PFSK-1 (cell line): ENCODE measurements at regions not wholly inside any gene's neighbourhood (a gene's known extent, or its start where the extent isn't known, plus 50 kb on each side); places are given as distances from the start of the nearest gene placed in this dataset.

Experiments
- FOXP2 ChIP-seq: optimal IDR thresholded peaks from 2 replicates; pipeline ENCODE3; 2011; ENCODE audit warnings: borderline replicate concordance, control low read depth, inconsistent platforms; ENCODE audit not compliant: insufficient read depth; ENCODE audit errors: extremely low read length, extremely low read depth
- POLR2AphosphoS5 ChIP-seq: IDR thresholded peaks from 2 replicates; pipeline ENCODE4 v1.6.1; 2012; ENCODE audit warnings: low read depth, mild to moderate bottlenecking, control low read depth, low read length, moderate library complexity
- SIN3A ChIP-seq: IDR thresholded peaks from 2 replicates; pipeline ENCODE4 v1.6.1; 2012; ENCODE audit warnings: mild to moderate bottlenecking, low read length, moderate library complexity, borderline replicate concordance; ENCODE audit not compliant: insufficient read depth
- TAF1 ChIP-seq: IDR thresholded peaks from 2 replicates; pipeline ENCODE4 v1.6.1; 2012; ENCODE audit warnings: low read length, control low read depth, borderline replicate concordance; ENCODE audit not compliant: insufficient read depth
- TF ChIP-seq, protein P1 (sequence below), 2 experiments: IDR thresholded peaks; 2 replicates each; pipeline versions ENCODE4 v1.6.1 to v1.8.0; 2011 to 2012; ENCODE audit warnings: low read depth in 2 of 2, low read length in 2 of 2, control low read depth in 1 of 2, inconsistent platforms in 1 of 2, mild to moderate bottlenecking in 1 of 2, moderate library complexity in 1 of 2; ENCODE audit not compliant: insufficient read depth in 1 of 2

DNA sequence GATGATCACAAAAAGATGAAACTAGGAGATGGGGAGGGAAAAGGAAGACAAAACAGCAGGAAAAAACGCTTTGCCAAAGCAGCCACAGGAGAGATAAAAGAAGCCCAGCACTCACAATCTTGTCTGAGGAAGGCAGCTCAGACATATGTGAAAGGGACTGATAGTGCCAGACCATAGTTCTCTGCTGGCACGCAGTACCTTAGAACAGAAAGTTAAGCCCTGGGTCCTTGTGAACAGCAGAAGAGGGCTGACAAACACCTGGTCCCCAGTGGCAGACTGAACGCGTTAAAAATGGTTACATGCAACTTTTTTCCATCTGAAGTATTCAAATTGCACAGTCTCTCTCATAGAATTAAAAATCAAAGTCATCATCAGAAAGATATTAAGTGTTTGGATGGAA lies 433.2 kb upstream of the ADAMTS5 start:
- TF ChIP-seq, protein P1, sequence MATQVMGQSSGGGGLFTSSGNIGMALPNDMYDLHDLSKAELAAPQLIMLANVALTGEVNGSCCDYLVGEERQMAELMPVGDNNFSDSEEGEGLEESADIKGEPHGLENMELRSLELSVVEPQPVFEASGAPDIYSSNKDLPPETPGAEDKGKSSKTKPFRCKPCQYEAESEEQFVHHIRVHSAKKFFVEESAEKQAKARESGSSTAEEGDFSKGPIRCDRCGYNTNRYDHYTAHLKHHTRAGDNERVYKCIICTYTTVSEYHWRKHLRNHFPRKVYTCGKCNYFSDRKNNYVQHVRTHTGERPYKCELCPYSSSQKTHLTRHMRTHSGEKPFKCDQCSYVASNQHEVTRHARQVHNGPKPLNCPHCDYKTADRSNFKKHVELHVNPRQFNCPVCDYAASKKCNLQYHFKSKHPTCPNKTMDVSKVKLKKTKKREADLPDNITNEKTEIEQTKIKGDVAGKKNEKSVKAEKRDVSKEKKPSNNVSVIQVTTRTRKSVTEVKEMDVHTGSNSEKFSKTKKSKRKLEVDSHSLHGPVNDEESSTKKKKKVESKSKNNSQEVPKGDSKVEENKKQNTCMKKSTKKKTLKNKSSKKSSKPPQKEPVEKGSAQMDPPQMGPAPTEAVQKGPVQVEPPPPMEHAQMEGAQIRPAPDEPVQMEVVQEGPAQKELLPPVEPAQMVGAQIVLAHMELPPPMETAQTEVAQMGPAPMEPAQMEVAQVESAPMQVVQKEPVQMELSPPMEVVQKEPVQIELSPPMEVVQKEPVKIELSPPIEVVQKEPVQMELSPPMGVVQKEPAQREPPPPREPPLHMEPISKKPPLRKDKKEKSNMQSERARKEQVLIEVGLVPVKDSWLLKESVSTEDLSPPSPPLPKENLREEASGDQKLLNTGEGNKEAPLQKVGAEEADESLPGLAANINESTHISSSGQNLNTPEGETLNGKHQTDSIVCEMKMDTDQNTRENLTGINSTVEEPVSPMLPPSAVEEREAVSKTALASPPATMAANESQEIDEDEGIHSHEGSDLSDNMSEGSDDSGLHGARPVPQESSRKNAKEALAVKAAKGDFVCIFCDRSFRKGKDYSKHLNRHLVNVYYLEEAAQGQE (IDR thresholded peaks at IDR 0.05; ENCODE audit: insufficient read depth in 1 of 2, low read depth in 2 of 2, low read length in 2 of 2) = no peak
- TF ChIP-seq POLR2AphosphoS5 (no peak), SIN3A (no peak), FOXP2 (no peak), TAF1 (no peak)

DNA sequence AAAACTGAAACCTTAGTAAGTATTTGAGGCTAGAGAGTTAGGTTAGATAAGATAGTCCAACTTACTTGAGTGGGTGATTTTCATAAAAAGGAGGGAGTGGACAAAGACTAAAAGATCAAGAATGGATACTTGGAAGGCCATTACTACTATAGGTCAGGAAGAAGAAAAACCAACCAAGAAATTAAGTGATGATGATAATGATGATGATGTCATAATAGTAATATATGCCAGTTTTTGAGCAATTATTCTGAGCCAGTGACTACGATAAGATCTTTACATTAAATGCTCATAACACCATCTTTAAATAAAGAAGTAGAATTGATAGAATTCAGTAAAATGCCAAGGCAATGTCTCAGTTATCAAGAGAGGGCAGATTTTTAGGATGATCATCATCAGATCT lies 430.7 kb upstream of the ADAMTS5 start:
- TF ChIP-seq, protein P1 (IDR thresholded peaks at IDR 0.05; ENCODE audit: insufficient read depth in 1 of 2, low read depth in 2 of 2, low read length in 2 of 2) = no peak
- TF ChIP-seq POLR2AphosphoS5 = no peak
- no peak for TF ChIP-seq SIN3A
- no peak for TF ChIP-seq TAF1
- TF ChIP-seq FOXP2 = no peak

DNA sequence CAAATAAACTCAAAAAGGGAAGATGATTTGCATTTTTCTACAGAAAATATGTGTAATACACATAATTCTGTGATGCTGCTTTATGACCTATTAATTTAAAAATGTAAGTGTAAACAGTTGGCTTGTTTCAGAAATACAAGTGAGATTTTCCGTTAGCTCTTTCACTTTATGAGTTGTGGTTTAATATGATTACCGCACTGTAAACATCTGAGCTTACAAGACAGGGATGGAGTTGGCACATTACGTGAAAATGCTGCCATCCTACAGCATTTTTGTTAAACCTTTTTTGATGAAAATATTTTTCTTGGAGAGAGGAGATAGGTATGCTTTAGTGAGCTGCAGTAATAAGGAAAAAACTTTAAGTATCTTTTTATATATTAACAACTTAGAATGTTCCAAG lies 426.8 kb upstream of the ADAMTS5 start:
- TF ChIP-seq FOXP2 (no peak), POLR2AphosphoS5 (no peak), TAF1 (no peak), SIN3A (no peak)
- TF ChIP-seq, protein P1 (IDR thresholded peaks at IDR 0.05; ENCODE audit: insufficient read depth in 1 of 2, low read depth in 2 of 2, low read length in 2 of 2) = no peak

DNA sequence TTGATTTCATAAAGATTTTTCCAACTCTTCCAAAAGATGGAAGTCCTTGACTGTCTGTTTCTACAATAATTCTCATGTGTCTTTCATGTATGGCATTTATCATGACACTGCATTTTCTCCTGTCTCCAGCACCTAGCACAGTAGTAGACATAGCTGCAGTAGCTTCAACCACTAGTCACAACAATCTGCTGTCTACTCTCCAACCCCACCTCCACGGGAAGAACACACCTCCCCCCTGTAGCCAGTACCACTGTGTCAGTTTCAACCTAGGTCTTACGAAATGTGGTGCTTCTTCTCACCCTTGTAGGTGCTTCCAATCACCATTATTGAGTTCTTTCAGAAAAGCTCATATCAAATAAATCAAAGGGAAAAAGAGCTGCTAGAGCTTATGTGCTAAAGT lies 425.1 kb upstream of the ADAMTS5 start:
- no peak for TF ChIP-seq TAF1
- TF ChIP-seq, protein P1 (IDR thresholded peaks at IDR 0.05; ENCODE audit: insufficient read depth in 1 of 2, low read depth in 2 of 2, low read length in 2 of 2) = no peak
- TF ChIP-seq FOXP2 = no peak
- TF ChIP-seq SIN3A = no peak
- no peak for TF ChIP-seq POLR2AphosphoS5

DNA sequence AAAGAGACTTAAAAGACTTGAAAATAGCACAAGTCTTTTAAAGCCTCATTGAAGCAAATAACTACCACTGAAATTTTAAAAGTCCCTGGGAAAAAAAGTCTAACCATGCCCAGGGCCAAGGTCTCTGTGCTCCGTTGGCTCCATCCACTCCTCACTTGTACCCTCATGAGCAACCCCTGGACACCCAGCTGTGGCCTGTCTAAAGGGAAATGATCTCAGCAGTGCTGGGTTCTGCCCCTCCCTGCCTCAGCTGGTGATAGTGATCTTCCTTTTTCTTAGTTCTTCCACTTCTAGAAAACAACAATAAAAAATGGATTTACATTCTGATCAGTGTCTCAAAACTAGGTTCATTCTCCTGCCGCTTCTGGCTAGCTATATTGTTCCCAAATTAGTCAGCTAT lies 423.5 kb upstream of the ADAMTS5 start:
- TF ChIP-seq TAF1 (no peak), FOXP2 (no peak), POLR2AphosphoS5 (no peak), SIN3A (no peak)
- TF ChIP-seq, protein P1 (IDR thresholded peaks at IDR 0.05; ENCODE audit: insufficient read depth in 1 of 2, low read depth in 2 of 2, low read length in 2 of 2) = no peak
